Panc1 (cell line): ENCODE measurements at regions not wholly inside any gene's neighbourhood (a gene's known extent, or its start where the extent isn't known, plus 50 kb on each side); places are given as distances from the start of the nearest gene placed in this dataset.

Experiments
- ATAC-seq: fragments of 200-7000 bp; cut with Tn5 transposase; 2 replicates; pipeline ENCODE4 v1.9.1; 2020; ENCODE audit warnings: mild to moderate bottlenecking, moderate library complexity
- BruUV-seq: library from RNA; stranded (reverse); fragments of 400-500 nt; replicated peaks from 2 replicates; lab custom pipeline; 2021; lab: Mats Ljungman, UMichigan
- CTCF ChIA-PET: fragments of 300-600 bp; sonication (Branson Sonifier 250); formaldehyde crosslinking; loops from one replicate; lab custom pipeline; 2022; ENCODE audit warnings: antibody characterized with exemption; lab: Charles Lee
- POLR2A ChIA-PET: fragments of 300-600 bp; sonication (Branson Sonifier 250); formaldehyde crosslinking; loops from one replicate; lab custom pipeline; 2022; ENCODE audit warnings: antibody characterized with exemption; lab: Charles Lee
- DNase-seq: peaks from one replicate; pipeline ENCODE4 v3.0.0-alpha.2; 2010; ENCODE audit warnings: low read depth, low spot score
- H3K27ac ChIP-seq: 2 replicates; pipeline ENCODE4 v1.5.1; 2011; ENCODE audit warnings: mild to moderate bottlenecking, low read length, inconsistent platforms
- H3K27me3 ChIP-seq: fragments of 200-500 bp; sonication (Bioruptor generic); 2 replicates; pipeline ENCODE4 v1.6.0; 2014; ENCODE audit warnings: low read length, inconsistent platforms; ENCODE audit not compliant: control insufficient read depth, insufficient read depth
- H3K36me3 ChIP-seq: fragments of 200-500 bp; sonication (Bioruptor generic); 2 replicates; pipeline ENCODE4 v1.5.1; 2014; ENCODE audit warnings: inconsistent platforms, mild to moderate bottlenecking, low read length, moderate library complexity; ENCODE audit not compliant: control insufficient read depth, insufficient read depth
- H3K4me1 ChIP-seq: 2 replicates; pipeline ENCODE4 v1.5.1; 2011; ENCODE audit warnings: inconsistent platforms, mild to moderate bottlenecking, low read length, moderate library complexity; ENCODE audit not compliant: control insufficient read depth, insufficient read depth
- H3K4me3 ChIP-seq, 2 experiments: 2 replicates each; pipeline ENCODE4 v1.5.1; 2011 to 2012; ENCODE audit warnings: low read depth in 2 of 2, low read length in 2 of 2, mild to moderate bottlenecking in 2 of 2, inconsistent platforms in 1 of 2, moderate library complexity in 1 of 2
- H3K9me3 ChIP-seq: fragments of 200-500 bp; sonication (Bioruptor generic); 2 replicates; pipeline ENCODE4 v1.5.1; 2014; ENCODE audit warnings: low read depth, mild to moderate bottlenecking, inconsistent platforms, low read length, moderate library complexity; ENCODE audit not compliant: control insufficient read depth, insufficient read depth
- CTCF ChIP-seq: fragments of 450-650 bp; IDR thresholded peaks from 2 replicates; pipeline ENCODE4 v1.5.1; 2017; ENCODE audit warnings: mild to moderate bottlenecking
- POLR2AphosphoS5 ChIP-seq: IDR thresholded peaks from 2 replicates; pipeline ENCODE4 v1.6.1; 2012; ENCODE audit warnings: mild to moderate bottlenecking, low read depth, low read length, moderate library complexity
- REST ChIP-seq, 2 experiments: IDR thresholded peaks; 2 replicates each; pipeline ENCODE4 v1.6.1; 2011 to 2012; ENCODE audit warnings: low read depth in 2 of 2, control low read depth in 1 of 2, low read length in 1 of 2, mild to moderate bottlenecking in 1 of 2, moderate library complexity in 1 of 2; ENCODE audit not compliant: insufficient read depth in 1 of 2
- SIN3A ChIP-seq: IDR thresholded peaks from 2 replicates; pipeline ENCODE4 v1.6.1; 2012; ENCODE audit warnings: low read depth, mild to moderate bottlenecking, low read length, moderate library complexity, borderline replicate concordance; ENCODE audit not compliant: insufficient read depth
- TCF7L2 ChIP-seq: IDR thresholded peaks from 2 replicates; pipeline ENCODE4 v1.6.1; 2011; ENCODE audit warnings: mild to moderate bottlenecking, low read depth, low read length, inconsistent platforms
- in situ Hi-C: cut with HindIII; loops from 2 replicates; pipeline ENCODE4 v1.10.0; 2016; ENCODE audit warnings: low sequenced_read_pairs, low pct_unique_long_range_greater_than_20kb
- intact Hi-C: fragments of 100-400 bp; cut with micrococcal nuclease; formaldehyde crosslinking; loops from one replicate; pipeline ENCODE4 v1.10.0; 2022; ENCODE audit not compliant: unreplicated experiment

GRCh38 chr16:5422047-5422446 lies 324.5 kb upstream of the EEF2KMT start:
- no peaks in the 10 kb centered on the region for H3K36me3 ChIP-seq
- no peak overlapping the region for H3K4me3 ChIP-seq
- peaks cover under 1% of the 10 kb centered on the region for H3K27me3 ChIP-seq
- in situ Hi-C loops (no loop called here), intact Hi-C loops (no loop called here)
- no peaks in the 10 kb centered on the region for H3K9me3 ChIP-seq
- CTCF ChIA-PET: no interaction called here
- no TSS peak for BruUV-seq
- POLR2A ChIA-PET: no interaction called here
- TF ChIP-seq SIN3A: no peak
- TF ChIP-seq CTCF: no peak
- no peak for TF ChIP-seq POLR2AphosphoS5
- no peak for TF ChIP-seq TCF7L2
- TF ChIP-seq REST (IDR thresholded peaks at IDR 0.05; ENCODE audit: insufficient read depth in 1 of 2, low read depth in 2 of 2, low read length in 1 of 2): no peak
- H3K4me1 ChIP-seq: no peaks in the 10 kb centered on the region
- no peak for DNase-seq
- ATAC-seq: no peak
- no peak overlapping the region for H3K27ac ChIP-seq

GRCh38 chr16:5416013-5416412 lies 318.4 kb upstream of the EEF2KMT start:
- H3K4me3 ChIP-seq: no peak overlapping the region
- no TSS peak for BruUV-seq
- in situ Hi-C loops: no loop called here
- no peaks in the 10 kb centered on the region for H3K4me1 ChIP-seq
- no peak for DNase-seq
- TF ChIP-seq SIN3A (no peak), CTCF (no peak), REST (IDR thresholded peaks at IDR 0.05; ENCODE audit: insufficient read depth in 1 of 2, low read depth in 2 of 2, low read length in 1 of 2) (no peak), TCF7L2 (no peak), POLR2AphosphoS5 (no peak)
- no peaks in the 10 kb centered on the region for H3K9me3 ChIP-seq
- CTCF ChIA-PET: no interaction called here
- H3K36me3 ChIP-seq: no peaks in the 10 kb centered on the region
- no peak for ATAC-seq
- peaks cover 17% of the 10 kb centered on the region for H3K27me3 ChIP-seq
- intact Hi-C loops: no loop called here
- POLR2A ChIA-PET: interaction anchor here (0.6 kb wide), 1 partner anchor 10 kb away, joined by 3 read pairs; no protein-coding TSS in a partner anchor
- no peak overlapping the region for H3K27ac ChIP-seq
